Tibial nerve (tissue), 4 donors: ENCODE measurements at regions not wholly inside any gene's neighbourhood (a gene's known extent, or its start where the extent isn't known, plus 50 kb on each side); places are given as distances from the start of the nearest gene placed in this dataset.

Source experiments
- DNase-seq, 2 donors: peaks; one replicate each; pipeline ENCODE4 v3.0.0-alpha.2; 2019; ENCODE audit warnings: low spot score in 2 of 2
- H3K27ac ChIP-seq, 4 donors: fragments of 200-600 bp; sonication (generic) in 3 of 4; one replicate each; pipeline ENCODE4 v1.5.1; 2017 to 2019; ENCODE audit warnings: mild to moderate bottlenecking in 1 of 4
- H3K27me3 ChIP-seq, 2 donors: fragments of 200-600 bp; sonication (generic) in 1 of 2; one replicate each; pipeline versions ENCODE4 v1.5.1 to v1.6.0; 2017 to 2019
- H3K36me3 ChIP-seq, 3 donors: fragments of 200-600 bp; sonication (generic); one replicate each; pipeline ENCODE4 v1.5.1; 2018 to 2019
- H3K4me1 ChIP-seq, 4 donors: fragments of 200-600 bp; sonication (generic) in 3 of 4; one replicate each; pipeline ENCODE4 v1.5.1; 2017 to 2019
- H3K4me3 ChIP-seq, 4 donors: fragments of 200-600 bp; sonication (generic) in 3 of 4; one replicate each; pipeline ENCODE4 v1.5.1; 2017 to 2019; ENCODE audit warnings: mild to moderate bottlenecking in 1 of 4, moderate library complexity in 1 of 4
- H3K9me3 ChIP-seq, 4 donors: fragments of 200-600 bp; sonication (generic) in 3 of 4; one replicate each; pipeline ENCODE4 v1.5.1; 2017 to 2019
- EP300 ChIP-seq, 2 donors: sonication (generic); formaldehyde crosslinking; IDR thresholded peaks; one replicate each; pipeline ENCODE4 v1.6.1; 2017; ENCODE audit warnings: antibody characterized with exemption in 2 of 2, mild to moderate bottlenecking in 1 of 2
- POLR2A ChIP-seq, 2 donors: fragments of 450-650 bp; IDR thresholded peaks; one replicate each; pipeline ENCODE4 v1.6.1; 2017; ENCODE audit warnings: antibody characterized with exemption in 2 of 2, mild to moderate bottlenecking in 2 of 2, moderate library complexity in 2 of 2
- WGBS, 2 donors: methylation state at CpG; one replicate each; pipeline ENCODE4 v1.1.5; 2018; 5-methylcytosine and 5-hydroxymethylcytosine counted together
- TF ChIP-seq, protein P1 (sequence below), 5 experiments: fragments of 200-600 bp in 3 of 5; fragments of 450-650 bp in 2 of 5; sonication (generic) in 3 of 5; IDR thresholded peaks; one replicate each; pipeline ENCODE4 v1.5.1; 2016 to 2019; ENCODE audit warnings: antibody characterized with exemption in 5 of 5, mild to moderate bottlenecking in 3 of 5, moderate library complexity in 2 of 5

DNA sequence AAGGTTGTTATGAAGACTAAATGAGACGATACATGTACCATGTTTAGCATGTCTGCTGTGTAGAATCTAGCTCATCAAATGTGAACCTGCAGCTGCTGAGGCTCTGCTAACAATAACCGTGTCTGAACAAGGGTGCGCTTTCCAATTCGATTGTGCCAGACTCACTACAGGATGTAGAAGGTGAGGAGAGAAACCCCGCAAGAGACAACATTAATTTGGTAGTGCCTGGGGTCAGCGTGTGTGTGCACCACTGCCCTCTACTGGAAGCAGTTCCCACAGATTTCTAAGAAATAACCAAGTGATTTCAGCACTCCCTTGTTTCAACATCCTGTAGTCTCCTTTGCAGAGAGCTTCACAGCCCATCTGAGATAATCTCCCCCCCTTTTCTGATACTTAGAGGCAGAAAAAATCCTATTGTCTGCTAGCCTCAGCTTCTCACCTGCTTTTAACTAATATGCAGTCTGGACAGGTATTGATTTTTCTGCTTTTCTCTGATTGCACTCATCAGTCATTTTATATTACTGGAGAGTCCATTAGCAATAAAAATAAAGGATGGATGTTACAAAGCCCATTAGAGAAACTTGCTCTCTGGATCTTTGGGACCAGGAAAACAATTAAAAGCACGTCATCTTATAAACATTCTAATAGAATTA is 96.7 kb upstream of the BACH2 start:
- no peaks in the 10 kb centered on the region for H3K9me3 ChIP-seq
- TF ChIP-seq, protein P1, sequence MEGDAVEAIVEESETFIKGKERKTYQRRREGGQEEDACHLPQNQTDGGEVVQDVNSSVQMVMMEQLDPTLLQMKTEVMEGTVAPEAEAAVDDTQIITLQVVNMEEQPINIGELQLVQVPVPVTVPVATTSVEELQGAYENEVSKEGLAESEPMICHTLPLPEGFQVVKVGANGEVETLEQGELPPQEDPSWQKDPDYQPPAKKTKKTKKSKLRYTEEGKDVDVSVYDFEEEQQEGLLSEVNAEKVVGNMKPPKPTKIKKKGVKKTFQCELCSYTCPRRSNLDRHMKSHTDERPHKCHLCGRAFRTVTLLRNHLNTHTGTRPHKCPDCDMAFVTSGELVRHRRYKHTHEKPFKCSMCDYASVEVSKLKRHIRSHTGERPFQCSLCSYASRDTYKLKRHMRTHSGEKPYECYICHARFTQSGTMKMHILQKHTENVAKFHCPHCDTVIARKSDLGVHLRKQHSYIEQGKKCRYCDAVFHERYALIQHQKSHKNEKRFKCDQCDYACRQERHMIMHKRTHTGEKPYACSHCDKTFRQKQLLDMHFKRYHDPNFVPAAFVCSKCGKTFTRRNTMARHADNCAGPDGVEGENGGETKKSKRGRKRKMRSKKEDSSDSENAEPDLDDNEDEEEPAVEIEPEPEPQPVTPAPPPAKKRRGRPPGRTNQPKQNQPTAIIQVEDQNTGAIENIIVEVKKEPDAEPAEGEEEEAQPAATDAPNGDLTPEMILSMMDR (IDR thresholded peaks at IDR 0.05) = peak; percentile 66 to 81 (median 76)
- TF ChIP-seq EP300 (IDR thresholded peaks at IDR 0.05) = no peak
- H3K4me1 ChIP-seq = no peaks in the 10 kb centered on the region
- H3K36me3 ChIP-seq = no peaks in the 10 kb centered on the region
- DNase-seq = peak; percentile 36 to 88
- H3K27me3 ChIP-seq = no peaks in the 10 kb centered on the region
- H3K4me3 ChIP-seq = no peak overlapping the region
- no peak overlapping the region for H3K27ac ChIP-seq
- WGBS, 2 donors = 37% methylated on average over 7 of the region's 7 CpGs

DNA sequence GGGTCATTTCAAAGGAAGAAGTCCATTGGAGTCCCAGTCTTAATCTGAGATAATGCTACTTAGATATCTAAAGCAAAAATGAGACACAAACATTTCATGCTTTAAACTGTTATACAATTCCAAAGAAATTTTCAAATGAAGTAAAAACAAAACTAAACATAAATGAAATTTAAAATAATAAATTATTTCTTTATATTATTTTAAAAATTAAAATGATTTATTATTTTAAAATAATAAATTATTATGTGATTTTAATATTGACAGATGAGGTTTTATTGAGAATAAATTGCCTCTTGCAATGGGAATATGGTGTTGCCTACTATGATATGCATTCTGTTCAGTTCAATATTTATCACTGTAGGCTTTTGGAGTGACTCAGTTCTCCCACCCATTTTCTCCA is 93.7 kb upstream of the BACH2 start:
- Histone ChIP-seq H3K4me1 (no peaks in the 10 kb centered on the region), H3K27ac (no peak overlapping the region), H3K9me3 (no peaks in the 10 kb centered on the region), H3K4me3 (no peak overlapping the region), H3K36me3 (no peaks in the 10 kb centered on the region), H3K27me3 (no peaks in the 10 kb centered on the region)
- TF ChIP-seq, protein P1 (IDR thresholded peaks at IDR 0.05) = no peak
- TF ChIP-seq EP300 (IDR thresholded peaks at IDR 0.05) = no peak
- TF ChIP-seq POLR2A (IDR thresholded peaks at IDR 0.05) = no peak
- DNase-seq = no peak

DNA sequence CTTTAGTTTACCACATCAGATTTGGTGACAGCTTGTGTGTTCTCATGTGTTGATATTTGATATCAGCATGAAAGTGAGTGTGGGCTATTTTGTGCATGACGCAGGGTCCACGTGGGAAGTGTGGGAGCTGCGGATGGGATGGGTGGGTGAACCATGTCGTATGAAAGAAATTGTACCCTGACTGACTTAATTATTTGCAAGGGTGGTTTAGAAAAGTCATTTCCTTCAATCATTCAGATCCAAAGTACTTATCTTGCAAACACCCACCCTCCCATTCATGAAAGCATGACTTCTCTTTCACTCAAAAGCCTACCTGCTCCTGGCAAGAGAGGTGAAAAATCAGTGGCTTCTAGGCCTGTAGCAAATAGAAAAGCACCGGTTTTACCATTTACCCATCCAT is 91.8 kb upstream of the BACH2 start:
- TF ChIP-seq EP300 (IDR thresholded peaks at IDR 0.05) (no peak), POLR2A (IDR thresholded peaks at IDR 0.05) (no peak)
- TF ChIP-seq, protein P1 (IDR thresholded peaks at IDR 0.05) = no peak
- Histone ChIP-seq H3K27ac (no peak overlapping the region), H3K27me3 (no peaks in the 10 kb centered on the region), H3K36me3 (no peaks in the 10 kb centered on the region), H3K4me3 (no peak overlapping the region), H3K4me1 (no peaks in the 10 kb centered on the region), H3K9me3 (no peaks in the 10 kb centered on the region)
- no peak for DNase-seq
- 77 to 80% methylated on average over 5 of the region's 5 CpGs for WGBS, 2 donors

DNA sequence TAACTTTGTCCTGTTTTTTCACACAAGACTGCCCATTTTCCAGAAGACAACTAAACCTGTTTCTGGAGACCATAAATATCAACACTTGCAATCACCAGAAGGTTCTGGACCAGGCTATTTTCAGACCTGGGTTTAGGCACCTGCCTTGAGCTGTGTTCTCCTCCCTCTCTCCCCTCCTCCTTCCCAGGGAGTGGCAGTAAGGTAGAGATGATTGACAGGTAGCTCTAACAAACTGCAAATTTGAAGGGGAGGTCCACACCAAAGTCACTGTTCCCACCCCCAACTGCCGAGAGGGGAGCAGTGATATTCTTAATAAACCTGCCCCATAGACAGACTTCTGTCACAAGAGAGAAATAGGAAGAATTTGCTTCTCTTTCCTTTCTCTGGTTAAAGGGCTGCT is 91.2 kb upstream of the BACH2 start:
- no peak for TF ChIP-seq POLR2A (IDR thresholded peaks at IDR 0.05)
- TF ChIP-seq, protein P1 (IDR thresholded peaks at IDR 0.05) = no peak
- no peak for TF ChIP-seq EP300 (IDR thresholded peaks at IDR 0.05)
- H3K27ac ChIP-seq = no peak overlapping the region
- WGBS, 2 donors = 79 to 89% methylated on average over 1 of the region's 1 CpG
- H3K36me3 ChIP-seq = no peaks in the 10 kb centered on the region
- no peaks in the 10 kb centered on the region for H3K9me3 ChIP-seq
- DNase-seq = no peak
- H3K27me3 ChIP-seq = no peaks in the 10 kb centered on the region
- no peak overlapping the region for H3K4me3 ChIP-seq
- H3K4me1 ChIP-seq = no peaks in the 10 kb centered on the region

DNA sequence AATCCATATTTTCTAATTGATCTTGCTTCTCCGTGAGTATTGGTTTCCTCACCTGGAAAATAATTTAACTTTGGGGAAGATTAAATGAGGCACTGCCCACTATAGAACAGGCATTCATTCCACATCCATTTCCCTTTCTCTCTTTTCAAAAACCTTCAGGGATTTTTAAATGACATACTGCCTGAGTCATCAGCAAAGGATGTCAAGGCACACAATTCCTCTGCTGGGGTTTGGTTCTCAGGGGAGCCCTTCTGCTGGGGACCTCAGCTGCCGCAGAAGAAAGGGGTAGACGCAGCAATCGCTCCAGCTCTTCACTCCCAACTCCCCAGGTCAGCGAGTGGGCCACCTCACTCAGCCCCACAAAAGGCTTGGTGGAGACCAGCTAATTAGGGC is 90.7 kb upstream of the BACH2 start:
- no peak for TF ChIP-seq POLR2A (IDR thresholded peaks at IDR 0.05)
- no peak for TF ChIP-seq EP300 (IDR thresholded peaks at IDR 0.05)
- WGBS, 2 donors = 80 to 82% methylated on average over 5 of the region's 5 CpGs

More for the DNA sequence above, 90.7 kb upstream of the BACH2 start:
- DNase-seq = no peak
- no peak overlapping the region for H3K27ac ChIP-seq
- H3K27me3 ChIP-seq = no peaks in the 10 kb centered on the region
- H3K9me3 ChIP-seq = no peaks in the 10 kb centered on the region
- no peaks in the 10 kb centered on the region for H3K4me1 ChIP-seq
- no peaks in the 10 kb centered on the region for H3K36me3 ChIP-seq
- H3K4me3 ChIP-seq = no peak overlapping the region
